NT2/D1 (cell line): ENCODE measurements at regions not wholly inside any gene's neighbourhood (a gene's known extent, or its start where the extent isn't known, plus 50 kb on each side); places are given as distances from the start of the nearest gene placed in this dataset.

Experiments used
- DNase-seq: peaks from one replicate; pipeline ENCODE4 v3.0.0-alpha.2; 2011; ENCODE audit warnings: low read depth, low spot score
- H3K27me3 ChIP-seq: 2 replicates; pipeline ENCODE4 v1.6.0; 2011; ENCODE audit warnings: mild to moderate bottlenecking; ENCODE audit not compliant: insufficient read length, insufficient read depth
- H3K36me3 ChIP-seq: 2 replicates; pipeline ENCODE4 v1.6.1; 2011; ENCODE audit warnings: mild to moderate bottlenecking, low read length, mixed read lengths; ENCODE audit not compliant: insufficient read depth, insufficient read length
- H3K4me1 ChIP-seq: 2 replicates; pipeline ENCODE4 v1.5.1; 2011; ENCODE audit not compliant: insufficient read depth, insufficient read length
- H3K4me3 ChIP-seq: 2 replicates; pipeline ENCODE4 v1.5.1; 2011; ENCODE audit warnings: low read depth; ENCODE audit not compliant: insufficient read length
- H3K9ac ChIP-seq: 2 replicates; pipeline ENCODE4 v1.6.0; 2011; ENCODE audit warnings: low read depth; ENCODE audit not compliant: insufficient read length
- H3K9me3 ChIP-seq: 2 replicates; pipeline ENCODE4 v1.5.1; 2011; ENCODE audit warnings: mild to moderate bottlenecking, low read length; ENCODE audit not compliant: insufficient read depth
- SUZ12 ChIP-seq: IDR thresholded peaks from 2 replicates; pipeline ENCODE4 v1.6.1; 2011; ENCODE audit not compliant: insufficient read length, insufficient read depth; ENCODE audit errors: extremely low read depth
- YY1 ChIP-seq: IDR thresholded peaks from 2 replicates; pipeline ENCODE4 v1.6.1; 2011; ENCODE audit not compliant: insufficient read length, insufficient read depth
- ZNF274 ChIP-seq: IDR thresholded peaks from 2 replicates; pipeline ENCODE4 v1.6.1; 2011; ENCODE audit warnings: mild to moderate bottlenecking, low read depth, low read length

- peaks cover 17% of the 10 kb centered on the region; the same call in 1 of the 2 replicates for H3K9me3 ChIP-seq
- H3K27me3 ChIP-seq = no peaks in the 10 kb centered on the region
- no peak for DNase-seq
- no peaks in the 10 kb centered on the region for H3K4me1 ChIP-seq
- no peaks in the 10 kb centered on the region for H3K36me3 ChIP-seq
- no peak overlapping the region for H3K9ac ChIP-seq
- TF ChIP-seq SUZ12 = no peak
- no peak for TF ChIP-seq YY1
- no peak for TF ChIP-seq ZNF274
- H3K4me3 ChIP-seq = no peak overlapping the region
Observed at GRCh38 chr12:60123557-60123956, 527.7 kb downstream of the SLC16A7 start.

GRCh38 chr12:60137513-60137912 lies 541.7 kb downstream of the SLC16A7 start:
- H3K9me3 ChIP-seq = no peaks in the 10 kb centered on the region
- H3K9ac ChIP-seq = no peak overlapping the region
- H3K4me3 ChIP-seq = no peak overlapping the region
- H3K27me3 ChIP-seq = no peaks in the 10 kb centered on the region
- no peaks in the 10 kb centered on the region for H3K36me3 ChIP-seq
- TF ChIP-seq YY1 = no peak
- no peak for TF ChIP-seq SUZ12
- TF ChIP-seq ZNF274 = no peak
- no peaks in the 10 kb centered on the region for H3K4me1 ChIP-seq
- DNase-seq = no peak

GRCh38 chr12:60138526-60138925 lies 542.7 kb downstream of the SLC16A7 start:
- TF ChIP-seq ZNF274 (no peak), YY1 (no peak), SUZ12 (no peak)
- H3K9me3 ChIP-seq = no peaks in the 10 kb centered on the region
- H3K27me3 ChIP-seq = no peaks in the 10 kb centered on the region
- no peak overlapping the region for H3K4me3 ChIP-seq
- H3K9ac ChIP-seq = no peak overlapping the region
- no peaks in the 10 kb centered on the region for H3K4me1 ChIP-seq
- H3K36me3 ChIP-seq = no peaks in the 10 kb centered on the region
- DNase-seq = no peak

DNA sequence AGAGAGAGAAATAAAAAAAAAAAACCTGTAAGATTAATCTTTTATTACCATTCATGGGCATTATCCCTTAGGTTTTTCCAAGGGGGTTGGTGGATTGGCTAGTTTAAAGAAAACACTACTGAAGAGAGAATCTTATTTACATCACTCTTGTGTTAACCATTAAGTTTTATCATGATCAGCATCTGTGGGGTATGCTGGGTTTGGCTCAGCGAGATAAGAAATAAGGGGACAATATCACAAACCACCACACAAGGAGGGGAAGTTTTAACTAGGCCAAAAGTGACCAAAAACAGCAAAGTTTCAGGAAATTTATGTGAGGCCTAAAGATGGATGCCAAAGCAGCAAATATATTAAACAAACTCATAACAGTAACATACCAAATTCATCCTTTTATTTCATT lies 548.6 kb downstream of the SLC16A7 start:
- Histone ChIP-seq H3K9me3 (no peaks in the 10 kb centered on the region), H3K36me3 (no peaks in the 10 kb centered on the region), H3K27me3 (no peaks in the 10 kb centered on the region), H3K4me3 (no peak overlapping the region), H3K9ac (no peak overlapping the region), H3K4me1 (no peaks in the 10 kb centered on the region)
- DNase-seq = no peak
- TF ChIP-seq ZNF274 (no peak), SUZ12 (no peak), YY1 (no peak)

DNA sequence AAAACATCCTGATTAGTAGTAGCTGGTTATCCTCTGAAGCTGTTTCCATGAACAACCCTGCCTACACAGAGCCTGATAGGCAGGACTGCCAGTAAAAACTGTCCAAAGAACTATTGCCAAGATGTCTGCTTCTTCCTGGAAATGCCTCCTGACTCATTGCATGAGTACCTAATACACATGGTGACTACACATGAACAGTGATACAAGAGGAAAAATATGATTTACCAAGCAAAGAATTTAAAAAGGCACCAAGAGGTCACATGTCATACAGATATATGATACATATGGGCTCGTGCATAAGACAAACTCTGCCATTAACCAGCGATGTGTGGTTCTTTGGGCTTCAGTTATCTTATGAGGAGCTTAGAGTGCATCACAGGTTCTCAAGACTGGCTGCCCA lies 552.3 kb downstream of the SLC16A7 start:
- H3K27me3 ChIP-seq = no peaks in the 10 kb centered on the region
- DNase-seq = no peak
- TF ChIP-seq ZNF274 (no peak), YY1 (no peak), SUZ12 (no peak)
- H3K9ac ChIP-seq = no peak overlapping the region
- H3K4me3 ChIP-seq = no peak overlapping the region
- H3K4me1 ChIP-seq = no peaks in the 10 kb centered on the region
- H3K36me3 ChIP-seq = no peaks in the 10 kb centered on the region
- H3K9me3 ChIP-seq = no peaks in the 10 kb centered on the region

DNA sequence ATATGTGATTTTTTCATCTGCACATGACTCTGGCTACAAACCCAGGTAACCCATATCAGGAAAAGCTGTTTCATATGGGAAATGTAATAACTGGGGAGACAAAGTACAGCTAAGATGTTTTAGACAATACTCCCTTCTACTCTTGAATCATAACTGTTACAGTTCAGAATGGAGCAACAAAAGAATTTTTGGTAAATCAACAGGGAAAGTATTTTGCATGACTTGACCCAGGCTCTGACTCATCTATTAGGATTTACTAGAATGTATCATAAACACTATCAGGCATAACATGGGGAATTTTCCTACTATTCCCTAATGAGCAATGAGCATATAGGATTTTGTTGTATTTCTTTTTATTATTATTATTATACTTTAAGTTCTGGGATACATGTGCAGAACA lies 553.0 kb downstream of the SLC16A7 start:
- H3K9ac ChIP-seq = no peak overlapping the region
- TF ChIP-seq ZNF274 = no peak
- TF ChIP-seq SUZ12 = no peak
- no peak for TF ChIP-seq YY1
- DNase-seq = no peak
- no peak overlapping the region for H3K4me3 ChIP-seq
- H3K9me3 ChIP-seq = no peaks in the 10 kb centered on the region
- no peaks in the 10 kb centered on the region for H3K4me1 ChIP-seq
- H3K36me3 ChIP-seq = no peaks in the 10 kb centered on the region
- no peaks in the 10 kb centered on the region for H3K27me3 ChIP-seq

- Histone ChIP-seq H3K36me3 (no peaks in the 10 kb centered on the region), H3K4me1 (no peaks in the 10 kb centered on the region), H3K9ac (no peak overlapping the region), H3K9me3 (no peaks in the 10 kb centered on the region), H3K4me3 (no peak overlapping the region), H3K27me3 (no peaks in the 10 kb centered on the region)
- no peak for TF ChIP-seq ZNF274
- TF ChIP-seq YY1 = no peak
- no peak for TF ChIP-seq SUZ12
- no peak for DNase-seq
Observed at GRCh38 chr12:60152756-60153155, 556.9 kb downstream of the SLC16A7 start.

- no peak for TF ChIP-seq ZNF274
- TF ChIP-seq SUZ12 = no peak
- TF ChIP-seq YY1 = no peak
- no peaks in the 10 kb centered on the region for H3K9me3 ChIP-seq
- no peak overlapping the region for H3K9ac ChIP-seq
- H3K4me3 ChIP-seq = no peak overlapping the region
- H3K36me3 ChIP-seq = no peaks in the 10 kb centered on the region
- H3K4me1 ChIP-seq = no peaks in the 10 kb centered on the region
- no peaks in the 10 kb centered on the region for H3K27me3 ChIP-seq
- no peak for DNase-seq
Observed at GRCh38 chr12:60159761-60160160, 563.9 kb downstream of the SLC16A7 start.
